Vagina (tissue), 2 donors: ENCODE measurements at regions not wholly inside any gene's neighbourhood (a gene's known extent, or its start where the extent isn't known, plus 50 kb on each side); places are given as distances from the start of the nearest gene placed in this dataset.

ENCODE experiments used
- DNase-seq, 2 donors: peaks; one replicate each; pipeline ENCODE4 v3.0.0-alpha.2; 2017; ENCODE audit errors: extremely low spot score in 2 of 2
- H3K27ac ChIP-seq: fragments of 200-600 bp; sonication (generic); one replicate; pipeline ENCODE4 v1.5.1; 2019
- H3K27me3 ChIP-seq: fragments of 200-600 bp; sonication (generic); one replicate; pipeline ENCODE4 v1.5.1; 2019
- H3K36me3 ChIP-seq, 2 donors: fragments of 200-600 bp; sonication (generic); one replicate each; pipeline ENCODE4 v1.5.1; 2017 to 2019
- H3K4me1 ChIP-seq: fragments of 200-600 bp; sonication (generic); one replicate; pipeline ENCODE4 v1.5.1; 2019
- H3K4me3 ChIP-seq, 2 donors: fragments of 200-600 bp; sonication (generic); 1 replicate in 1 of 2; 2 replicates in 1 of 2; pipeline ENCODE4 v1.5.1; 2016 to 2019
- H3K9me3 ChIP-seq: fragments of 200-600 bp; sonication (generic); one replicate; pipeline ENCODE4 v1.5.1; 2019
- POLR2A ChIP-seq, 2 donors: fragments of 450-650 bp; IDR thresholded peaks; one replicate each; pipeline ENCODE4 v1.6.1; 2017; ENCODE audit warnings: antibody characterized with exemption in 2 of 2, mild to moderate bottlenecking in 2 of 2, moderate library complexity in 2 of 2
- POLR2AphosphoS5 ChIP-seq, 2 donors: sonication (generic); formaldehyde crosslinking; IDR thresholded peaks; one replicate each; pipeline ENCODE4 v1.9.0; 2017; ENCODE audit warnings: antibody characterized with exemption in 2 of 2, mild to moderate bottlenecking in 2 of 2, low read depth in 1 of 2; ENCODE audit not compliant: insufficient read depth in 1 of 2
- intact Hi-C: fragments of 100-400 bp; cut with DNase I; formaldehyde crosslinking; loops from one replicate; pipeline ENCODE4 v1.15.1; 2023
- TF ChIP-seq, protein P1 (sequence below), 3 experiments: fragments of 450-650 bp in 2 of 3; fragments of 200-600 bp in 1 of 3; sonication (generic) in 1 of 3; IDR thresholded peaks; one replicate each; pipeline ENCODE4 v1.5.1; 2017 to 2019; ENCODE audit warnings: antibody characterized with exemption in 3 of 3, mild to moderate bottlenecking in 2 of 3, moderate library complexity in 2 of 3

- Histone ChIP-seq H3K4me3 (no peak overlapping the region), H3K9me3 (no peaks in the 10 kb centered on the region), H3K27ac (no peak overlapping the region), H3K4me1 (no peaks in the 10 kb centered on the region), H3K27me3 (no peaks in the 10 kb centered on the region), H3K36me3 (no peaks in the 10 kb centered on the region)
- TF ChIP-seq, protein P1, sequence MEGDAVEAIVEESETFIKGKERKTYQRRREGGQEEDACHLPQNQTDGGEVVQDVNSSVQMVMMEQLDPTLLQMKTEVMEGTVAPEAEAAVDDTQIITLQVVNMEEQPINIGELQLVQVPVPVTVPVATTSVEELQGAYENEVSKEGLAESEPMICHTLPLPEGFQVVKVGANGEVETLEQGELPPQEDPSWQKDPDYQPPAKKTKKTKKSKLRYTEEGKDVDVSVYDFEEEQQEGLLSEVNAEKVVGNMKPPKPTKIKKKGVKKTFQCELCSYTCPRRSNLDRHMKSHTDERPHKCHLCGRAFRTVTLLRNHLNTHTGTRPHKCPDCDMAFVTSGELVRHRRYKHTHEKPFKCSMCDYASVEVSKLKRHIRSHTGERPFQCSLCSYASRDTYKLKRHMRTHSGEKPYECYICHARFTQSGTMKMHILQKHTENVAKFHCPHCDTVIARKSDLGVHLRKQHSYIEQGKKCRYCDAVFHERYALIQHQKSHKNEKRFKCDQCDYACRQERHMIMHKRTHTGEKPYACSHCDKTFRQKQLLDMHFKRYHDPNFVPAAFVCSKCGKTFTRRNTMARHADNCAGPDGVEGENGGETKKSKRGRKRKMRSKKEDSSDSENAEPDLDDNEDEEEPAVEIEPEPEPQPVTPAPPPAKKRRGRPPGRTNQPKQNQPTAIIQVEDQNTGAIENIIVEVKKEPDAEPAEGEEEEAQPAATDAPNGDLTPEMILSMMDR (IDR thresholded peaks at IDR 0.05): no peak
- no peak for TF ChIP-seq POLR2AphosphoS5 (IDR thresholded peaks at IDR 0.05; ENCODE audit: insufficient read depth in 1 of 2, low read depth in 1 of 2)
- TF ChIP-seq POLR2A (IDR thresholded peaks at IDR 0.05): no peak
- DNase-seq: no peak
- intact Hi-C loops: no loop called here
Observed at GRCh38 chr5:53191548-53192165, 82.1 kb upstream of the MOCS2 start.

DNA sequence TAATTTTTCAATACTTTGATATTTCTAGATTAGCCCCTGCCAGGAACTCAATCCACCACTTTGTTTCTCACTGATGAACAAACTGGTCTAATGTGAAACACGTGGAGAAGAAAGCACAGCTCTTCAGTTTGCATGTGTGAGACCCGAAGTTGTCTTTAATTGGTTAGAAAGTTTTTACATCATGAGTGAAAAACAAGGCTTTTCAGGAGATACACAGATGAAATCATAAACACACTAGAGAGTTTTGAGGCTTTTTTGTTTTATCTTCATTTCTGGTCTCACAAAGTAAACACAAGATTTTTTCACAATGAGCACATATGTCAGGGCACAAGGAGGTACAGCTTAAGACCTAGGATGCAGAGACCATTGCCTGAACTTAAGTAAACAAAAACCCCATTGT, 84.5 kb upstream of the MOCS2 start:
- DNase-seq: no peak
- intact Hi-C loops: no loop called here
- H3K36me3 ChIP-seq: no peaks in the 10 kb centered on the region
- H3K27me3 ChIP-seq: no peaks in the 10 kb centered on the region
- TF ChIP-seq POLR2A (IDR thresholded peaks at IDR 0.05) (no peak), POLR2AphosphoS5 (IDR thresholded peaks at IDR 0.05; ENCODE audit: insufficient read depth in 1 of 2, low read depth in 1 of 2) (no peak)
- TF ChIP-seq, protein P1 (IDR thresholded peaks at IDR 0.05): no peak
- no peak overlapping the region for H3K27ac ChIP-seq
- H3K4me1 ChIP-seq: no peaks in the 10 kb centered on the region
- H3K4me3 ChIP-seq: no peak overlapping the region
- H3K9me3 ChIP-seq: no peaks in the 10 kb centered on the region

DNA sequence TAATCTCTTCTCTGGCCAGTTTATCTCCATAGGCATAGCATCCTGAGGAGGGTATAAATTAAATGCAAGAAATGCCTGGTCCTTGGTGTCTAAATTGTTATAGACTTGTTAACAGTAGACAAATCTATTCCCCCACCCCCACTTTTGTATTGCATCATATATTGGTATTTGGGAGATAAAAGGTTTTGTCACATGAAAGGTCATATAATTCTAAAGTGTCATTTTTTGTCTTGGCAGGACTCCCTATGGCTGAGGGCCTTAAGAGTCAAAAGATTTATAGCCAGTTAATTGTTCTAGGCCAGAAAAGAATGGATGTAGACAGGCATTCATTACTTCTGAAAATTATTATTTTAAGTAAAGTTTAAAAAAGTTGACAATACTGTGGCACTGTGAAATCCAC, 90.3 kb upstream of the MOCS2 start:
- Histone ChIP-seq H3K27ac (no peak overlapping the region), H3K4me1 (no peaks in the 10 kb centered on the region), H3K9me3 (no peaks in the 10 kb centered on the region), H3K4me3 (no peak overlapping the region), H3K36me3 (no peaks in the 10 kb centered on the region), H3K27me3 (no peaks in the 10 kb centered on the region)
- DNase-seq: no peak
- intact Hi-C loops: no loop called here
- TF ChIP-seq POLR2AphosphoS5 (IDR thresholded peaks at IDR 0.05; ENCODE audit: insufficient read depth in 1 of 2, low read depth in 1 of 2) (no peak), POLR2A (IDR thresholded peaks at IDR 0.05) (no peak)
- TF ChIP-seq, protein P1 (IDR thresholded peaks at IDR 0.05): no peak

DNA sequence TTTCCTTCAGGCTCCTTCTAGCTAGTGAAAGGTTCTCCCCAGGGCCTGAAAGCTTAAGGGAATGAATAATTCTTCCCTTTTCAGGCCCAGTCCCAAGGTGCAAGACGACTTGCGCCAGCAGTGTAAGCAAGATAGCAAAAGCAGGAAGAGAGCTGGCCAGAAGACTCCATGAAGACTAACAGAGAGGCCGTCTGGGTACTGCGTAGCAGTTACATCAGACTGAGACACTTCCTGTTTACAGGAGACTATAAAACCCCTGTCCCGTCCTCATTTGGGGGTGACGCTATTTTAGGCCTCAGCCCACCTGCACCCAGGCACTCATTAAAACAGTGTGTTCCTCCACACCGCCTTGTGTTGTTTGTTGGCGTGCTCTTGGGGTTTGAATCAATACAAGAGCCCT, 90.7 kb upstream of the MOCS2 start:
- TF ChIP-seq POLR2A (IDR thresholded peaks at IDR 0.05) (no peak), POLR2AphosphoS5 (IDR thresholded peaks at IDR 0.05; ENCODE audit: insufficient read depth in 1 of 2, low read depth in 1 of 2) (no peak)
- TF ChIP-seq, protein P1 (IDR thresholded peaks at IDR 0.05): no peak
- H3K27me3 ChIP-seq: no peaks in the 10 kb centered on the region
- DNase-seq: no peak
- intact Hi-C loops: no loop called here
- H3K4me1 ChIP-seq: no peaks in the 10 kb centered on the region
- no peak overlapping the region for H3K4me3 ChIP-seq
- no peaks in the 10 kb centered on the region for H3K36me3 ChIP-seq
- H3K9me3 ChIP-seq: no peaks in the 10 kb centered on the region
- H3K27ac ChIP-seq: no peak overlapping the region

DNA sequence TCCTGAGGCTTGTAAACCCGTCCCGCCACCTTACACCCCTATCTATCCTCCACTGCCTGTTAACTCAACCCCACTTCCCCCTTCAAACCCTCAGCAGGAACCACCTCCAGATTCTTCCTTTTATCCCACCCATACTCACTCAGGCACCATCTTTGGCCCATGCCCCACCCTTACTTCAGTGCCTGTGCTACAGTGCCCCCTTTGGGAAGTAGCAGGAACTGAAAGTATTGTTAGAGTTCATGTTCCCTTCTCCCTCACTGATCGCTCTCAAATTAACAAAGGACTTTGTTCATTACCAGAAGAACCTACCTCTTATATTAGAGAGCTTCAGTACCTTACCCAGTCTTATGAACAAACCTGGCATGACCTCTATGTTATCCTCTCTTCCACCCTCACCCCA, 92.2 kb upstream of the MOCS2 start:
- intact Hi-C loops: no loop called here
- TF ChIP-seq POLR2AphosphoS5 (IDR thresholded peaks at IDR 0.05; ENCODE audit: insufficient read depth in 1 of 2, low read depth in 1 of 2) (no peak), POLR2A (IDR thresholded peaks at IDR 0.05) (no peak)
- TF ChIP-seq, protein P1 (IDR thresholded peaks at IDR 0.05): no peak

More for the DNA sequence above, 92.2 kb upstream of the MOCS2 start:
- Histone ChIP-seq H3K4me3 (no peak overlapping the region), H3K9me3 (no peaks in the 10 kb centered on the region), H3K4me1 (no peaks in the 10 kb centered on the region), H3K27ac (no peak overlapping the region), H3K36me3 (no peaks in the 10 kb centered on the region), H3K27me3 (no peaks in the 10 kb centered on the region)
- DNase-seq: no peak
